SK-N-SH (cell line): ENCODE measurements at regions not wholly inside any gene's neighbourhood (a gene's known extent, or its start where the extent isn't known, plus 50 kb on each side); places are given as distances from the start of the nearest gene placed in this dataset.

Experiments used
- CTCF ChIA-PET: fragments of 300-600, 350-600 bp; formaldehyde crosslinking; extraction: SDS; loops from one replicate; lab custom pipeline; 2021; lab: Yijun Ruan, JAX
- POLR2A ChIA-PET: fragments of 350-600 bp; sonication (Branson Sonifier 250); formaldehyde crosslinking; extraction: SDS; loops from one replicate; lab custom pipeline; 2020; ENCODE audit warnings: antibody characterized with exemption, inconsistent platforms; lab: Yijun Ruan, JAX
- DNase-seq: peaks from one replicate; pipeline ENCODE4 v3.0.0; 2012
- H2AFZ ChIP-seq: fragments of 200-600 bp; sonication (generic); 2 replicates; pipeline ENCODE4 v1.8.1; 2016; ENCODE audit warnings: antibody characterized with exemption, mild to moderate bottlenecking, low read depth
- H3F3A ChIP-seq: fragments of 200-600 bp; sonication (generic); replicated peaks from 2 replicates; pipeline ENCODE3; 2016; ENCODE audit warnings: antibody characterized with exemption, mild to moderate bottlenecking; ENCODE audit not compliant: insufficient read depth
- H3K27ac ChIP-seq, 2 experiments: fragments of 200-500 bp in 1 of 2; fragments of 200-600 bp in 1 of 2; sonication (Bioruptor generic) in 1 of 2; sonication (generic), shearing (Covaris generic) in 1 of 2; 2 replicates each; pipeline versions ENCODE4 v1.5.1 to v1.6.1; 2014 to 2016; ENCODE audit warnings: low read depth in 2 of 2, inconsistent platforms in 1 of 2, low read length in 1 of 2, mild to moderate bottlenecking in 1 of 2, mixed read lengths in 1 of 2
- H3K27me3 ChIP-seq: fragments of 200-600 bp; sonication (generic), shearing (Covaris generic); 2 replicates; pipeline ENCODE4 v1.6.1; 2016; ENCODE audit warnings: mixed run types; ENCODE audit not compliant: insufficient read depth
- H3K36me3 ChIP-seq, 2 experiments: fragments of 200-500 bp in 1 of 2; fragments of 200-600 bp in 1 of 2; sonication (Bioruptor generic) in 1 of 2; sonication (generic) in 1 of 2; replicated peaks in 1 of 2; 2 replicates each; pipeline versions ENCODE3 to v1.5.1; 2014 to 2016; ENCODE audit warnings: low read length in 1 of 2, mild to moderate bottlenecking in 1 of 2; ENCODE audit not compliant: insufficient read depth in 2 of 2, control insufficient read depth in 1 of 2
- H3K4me1 ChIP-seq, 2 experiments: fragments of 200-500 bp in 1 of 2; fragments of 200-600 bp in 1 of 2; sonication (Bioruptor generic) in 1 of 2; sonication (generic), shearing (Covaris generic) in 1 of 2; 2 replicates each; pipeline versions ENCODE4 v1.5.1 to v1.6.1; 2014 to 2016; ENCODE audit warnings: low read depth in 1 of 2, low read length in 1 of 2, mixed run types in 1 of 2; ENCODE audit not compliant: insufficient read depth in 2 of 2, control insufficient read depth in 1 of 2
- H3K4me2 ChIP-seq: fragments of 200-600 bp; sonication (generic), shearing (Covaris generic); 2 replicates; pipeline ENCODE4 v1.6.1; 2017; ENCODE audit warnings: mixed run types
- H3K4me3 ChIP-seq, 2 experiments: fragments of 200-500 bp in 1 of 2; fragments of 200-600 bp in 1 of 2; sonication (Bioruptor generic) in 1 of 2; sonication (generic), shearing (Covaris generic) in 1 of 2; 2 replicates each; pipeline versions ENCODE4 v1.5.1 to v1.8.1; 2014 to 2016; ENCODE audit warnings: low read depth in 2 of 2, inconsistent platforms in 1 of 2, low read length in 1 of 2, mild to moderate bottlenecking in 1 of 2, mixed read lengths in 1 of 2, moderate library complexity in 1 of 2
- H3K79me2 ChIP-seq: fragments of 200-600 bp; sonication (generic); 2 replicates; pipeline ENCODE4 v1.8.1; 2017; ENCODE audit warnings: mild to moderate bottlenecking; ENCODE audit not compliant: insufficient read depth
- H3K9ac ChIP-seq: fragments of 200-600 bp; sonication (generic); 2 replicates; pipeline ENCODE4 v1.6.1; 2017; ENCODE audit warnings: mixed run types
- H3K9me2 ChIP-seq: fragments of 200-600 bp; sonication (generic); 2 replicates; pipeline ENCODE4 v1.6.1; 2017; ENCODE audit warnings: mixed run types
- H3K9me3 ChIP-seq: fragments of 200-600 bp; sonication (generic); 2 replicates; pipeline ENCODE4 v1.6.1; 2017; ENCODE audit warnings: mixed run types, mild to moderate bottlenecking, moderate library complexity
- H4K20me1 ChIP-seq: fragments of 200-600 bp; sonication (generic); 2 replicates; pipeline ENCODE4 v1.6.1; 2017; ENCODE audit warnings: mild to moderate bottlenecking, mixed run types; ENCODE audit not compliant: insufficient read depth
- ELF1 ChIP-seq: IDR thresholded peaks from 2 replicates; pipeline ENCODE4 v1.4.0; 2012
- EP300 ChIP-seq, 2 experiments: IDR thresholded peaks; 2 replicates each; pipeline versions ENCODE4 v1.4.0 to v1.6.1; 2012; ENCODE audit warnings: borderline replicate concordance in 1 of 2, low read depth in 1 of 2, low read length in 1 of 2
- EZH2phosphoT487 ChIP-seq: fragments of 200-600 bp; sonication (generic); IDR thresholded peaks from 2 replicates; pipeline ENCODE4 v1.6.1; 2017; ENCODE audit warnings: low read depth, mixed run types, mild to moderate bottlenecking, antibody characterized with exemption, moderate library complexity, borderline replicate concordance
- FOXJ3 ChIP-seq: sonication (generic); formaldehyde crosslinking; IDR thresholded peaks from 2 replicates; pipeline ENCODE4 v1.5.1; 2020; ENCODE audit warnings: mild to moderate bottlenecking, missing genetic modification reagents
- GABPA ChIP-seq: IDR thresholded peaks from 2 replicates; pipeline ENCODE4 v1.4.0; 2012; ENCODE audit warnings: low read depth, mild to moderate bottlenecking
- GATA2 ChIP-seq: sonication (generic); formaldehyde crosslinking; IDR thresholded peaks from 2 replicates; pipeline ENCODE4 v1.5.0; 2020; ENCODE audit warnings: mild to moderate bottlenecking, missing genetic modification reagents
- IRF3 ChIP-seq: fragments of 150-350 bp; IDR thresholded peaks from 2 replicates; pipeline ENCODE4 v1.6.1; 2016; ENCODE audit warnings: mild to moderate bottlenecking, low read depth, low read length
- MAX ChIP-seq: IDR thresholded peaks from 2 replicates; pipeline ENCODE4 v1.4.0; 2012; ENCODE audit warnings: low read depth
- MXI1 ChIP-seq: IDR thresholded peaks from 2 replicates; pipeline ENCODE4 v1.6.1; 2012; ENCODE audit warnings: mild to moderate bottlenecking, low read depth, low read length, improper control_type of control experiment
- NFIC ChIP-seq: IDR thresholded peaks from 2 replicates; pipeline ENCODE4 v1.4.0; 2012; ENCODE audit warnings: borderline replicate concordance
- NRF1 ChIP-seq: IDR thresholded peaks from 2 replicates; pipeline ENCODE4 v1.6.1; 2012; ENCODE audit warnings: low read depth, mild to moderate bottlenecking, low read length
- POLR2AphosphoS5 ChIP-seq: IDR thresholded peaks from 2 replicates; pipeline ENCODE4 v1.6.1; 2012; ENCODE audit warnings: low read depth, low read length
- SIN3A ChIP-seq: IDR thresholded peaks from 2 replicates; pipeline ENCODE4 v1.6.1; 2012; ENCODE audit warnings: low read depth, mild to moderate bottlenecking, low read length, moderate library complexity, borderline replicate concordance
- TAF1 ChIP-seq: IDR thresholded peaks from 2 replicates; pipeline ENCODE4 v1.6.1; 2012; ENCODE audit warnings: low read depth, mild to moderate bottlenecking, low read length, moderate library complexity, borderline replicate concordance
- YY1 ChIP-seq: IDR thresholded peaks from 2 replicates; pipeline ENCODE4 v1.4.0; 2012; ENCODE audit warnings: low read depth, mild to moderate bottlenecking
- WGBS: methylation state at CpG from one replicate; pipeline ENCODE4 v1.1.6; 2017; ENCODE audit warnings: low lambda C conversion rate; 5-methylcytosine and 5-hydroxymethylcytosine counted together
- TF ChIP-seq, protein P1 (sequence below): fragments of 200-600 bp; sonication (generic); IDR thresholded peaks from 2 replicates; pipeline ENCODE4 v1.6.1; 2017; ENCODE audit warnings: antibody characterized with exemption, mild to moderate bottlenecking, moderate library complexity
- TF ChIP-seq, protein P2 (sequence below): fragments of 150-350 bp; IDR thresholded peaks from 2 replicates; pipeline ENCODE4 v1.6.1; 2017; ENCODE audit warnings: antibody characterized with exemption, low read length, low read depth, borderline replicate concordance

GRCh38 chr2:241987726-241988125, 118.2 kb downstream of the RTP5 start:
- Histone ChIP-seq H3K79me2 (no peaks in the 10 kb centered on the region), H4K20me1 (no peaks in the 10 kb centered on the region), H3K27me3 (no peaks in the 10 kb centered on the region), H3K9me3 (no peaks in the 10 kb centered on the region), H3K4me1 (no peaks in the 10 kb centered on the region), H3K4me2 (no peak overlapping the region), H3K27ac (no peak overlapping the region), H3K9ac (no peak overlapping the region), H2AFZ (no peak overlapping the region), H3K9me2 (no peaks in the 10 kb centered on the region), H3K36me3 (no peaks in the 10 kb centered on the region), H3F3A (no peaks in the 10 kb centered on the region), H3K4me3 (no peak overlapping the region)
- ChIA-PET POLR2A (no interaction called here), CTCF (interaction anchor here (1.8 kb wide), 1 partner anchor 37 kb away, joined by 5 read pairs; no protein-coding TSS in a partner anchor)
- TF ChIP-seq, protein P1, sequence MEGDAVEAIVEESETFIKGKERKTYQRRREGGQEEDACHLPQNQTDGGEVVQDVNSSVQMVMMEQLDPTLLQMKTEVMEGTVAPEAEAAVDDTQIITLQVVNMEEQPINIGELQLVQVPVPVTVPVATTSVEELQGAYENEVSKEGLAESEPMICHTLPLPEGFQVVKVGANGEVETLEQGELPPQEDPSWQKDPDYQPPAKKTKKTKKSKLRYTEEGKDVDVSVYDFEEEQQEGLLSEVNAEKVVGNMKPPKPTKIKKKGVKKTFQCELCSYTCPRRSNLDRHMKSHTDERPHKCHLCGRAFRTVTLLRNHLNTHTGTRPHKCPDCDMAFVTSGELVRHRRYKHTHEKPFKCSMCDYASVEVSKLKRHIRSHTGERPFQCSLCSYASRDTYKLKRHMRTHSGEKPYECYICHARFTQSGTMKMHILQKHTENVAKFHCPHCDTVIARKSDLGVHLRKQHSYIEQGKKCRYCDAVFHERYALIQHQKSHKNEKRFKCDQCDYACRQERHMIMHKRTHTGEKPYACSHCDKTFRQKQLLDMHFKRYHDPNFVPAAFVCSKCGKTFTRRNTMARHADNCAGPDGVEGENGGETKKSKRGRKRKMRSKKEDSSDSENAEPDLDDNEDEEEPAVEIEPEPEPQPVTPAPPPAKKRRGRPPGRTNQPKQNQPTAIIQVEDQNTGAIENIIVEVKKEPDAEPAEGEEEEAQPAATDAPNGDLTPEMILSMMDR = no peak
- TF ChIP-seq MXI1 (no peak), MAX (no peak)
- WGBS = 66% methylated on average over 12 of the region's 24 CpGs
- no peak for DNase-seq

GRCh38 chr2:241988146-241988545, 118.6 kb downstream of the RTP5 start:
- POLR2A ChIA-PET = no interaction called here
- no peaks in the 10 kb centered on the region for H3K36me3 ChIP-seq
- H3K79me2 ChIP-seq = no peaks in the 10 kb centered on the region
- 61% methylated on average over 6 of the region's 11 CpGs for WGBS
- no peaks in the 10 kb centered on the region for H3K4me1 ChIP-seq
- no peak overlapping the region for H3K4me2 ChIP-seq
- no peaks in the 10 kb centered on the region for H3K27me3 ChIP-seq
- H3K9me3 ChIP-seq = no peaks in the 10 kb centered on the region
- H3K9ac ChIP-seq = no peak overlapping the region
- no peak overlapping the region for H2AFZ ChIP-seq
- TF ChIP-seq GABPA = no peak
- TF ChIP-seq IRF3 = no peak
- TF ChIP-seq EP300 (IDR thresholded peaks at IDR 0.05; ENCODE audit: borderline replicate concordance in 1 of 2, low read depth in 1 of 2, low read length in 1 of 2) = no peak
- no peak for TF ChIP-seq EZH2phosphoT487
- no peak for TF ChIP-seq YY1
- no peak for TF ChIP-seq TAF1
- no peak for TF ChIP-seq GATA2 (CRISPR knock-in tag)
- no peak for TF ChIP-seq ELF1
- no peak for TF ChIP-seq FOXJ3 (CRISPR knock-in tag)
- TF ChIP-seq POLR2AphosphoS5 = no peak
- no peak for TF ChIP-seq NRF1
- TF ChIP-seq NFIC = no peak
- no peak for TF ChIP-seq SIN3A
- TF ChIP-seq, protein P2, sequence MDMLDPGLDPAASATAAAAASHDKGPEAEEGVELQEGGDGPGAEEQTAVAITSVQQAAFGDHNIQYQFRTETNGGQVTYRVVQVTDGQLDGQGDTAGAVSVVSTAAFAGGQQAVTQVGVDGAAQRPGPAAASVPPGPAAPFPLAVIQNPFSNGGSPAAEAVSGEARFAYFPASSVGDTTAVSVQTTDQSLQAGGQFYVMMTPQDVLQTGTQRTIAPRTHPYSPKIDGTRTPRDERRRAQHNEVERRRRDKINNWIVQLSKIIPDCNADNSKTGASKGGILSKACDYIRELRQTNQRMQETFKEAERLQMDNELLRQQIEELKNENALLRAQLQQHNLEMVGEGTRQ = no peak
- H3F3A ChIP-seq = no peaks in the 10 kb centered on the region
- CTCF ChIA-PET = interaction anchor here (1.8 kb wide), 1 partner anchor 37 kb away, joined by 5 read pairs; no protein-coding TSS in a partner anchor
- H4K20me1 ChIP-seq = no peaks in the 10 kb centered on the region
- no peaks in the 10 kb centered on the region for H3K9me2 ChIP-seq
- H3K27ac ChIP-seq = no peak overlapping the region
- H3K4me3 ChIP-seq = no peak overlapping the region
- DNase-seq = no peak
